ENCODE measurements at regions not wholly inside any gene's neighbourhood (a gene's known extent, or its start where the extent isn't known, plus 50 kb on each side); places are given as distances from the start of the nearest gene placed in this dataset.

GRCh38 chr2:120824246-120824645 is 88.6 kb downstream of the GLI2 start:
- WGBS, 3 donors: 76 to 99% (median 94%) methylated on average over 8 of the region's 8 CpGs
- H3K27ac ChIP-seq (ENCODE audit: low read depth, low read length): no peak overlapping the region

GRCh38 chr2:120825370-120826259 is 89.9 kb downstream of the GLI2 start:
- 48 to 60% (median 59%) methylated on average over 13 of the region's 13 CpGs for WGBS, 3 donors
- H3K27ac ChIP-seq (ENCODE audit: low read depth, low read length): no peak overlapping the region

GRCh38 chr2:120826260-120826648 is 90.6 kb downstream of the GLI2 start:
- no peak overlapping the region for H3K27ac ChIP-seq (ENCODE audit: low read depth, low read length)
- WGBS, 3 donors: 65 to 70% (median 68%) methylated on average over 10 of the region's 10 CpGs

- H3K27ac ChIP-seq (ENCODE audit: low read depth, low read length): no peak overlapping the region
- 84 to 88% (median 85%) methylated on average over 18 of the region's 18 CpGs for WGBS, 3 donors
Measured at GRCh38 chr2:120826716-120827410, 91.2 kb downstream of the GLI2 start.

- WGBS, 3 donors: 88 to 90% (median 89%) methylated on average over 10 of the region's 10 CpGs
- no peak overlapping the region for H3K27ac ChIP-seq (ENCODE audit: low read depth, low read length)
Measured at GRCh38 chr2:120828066-120828465, 92.4 kb downstream of the GLI2 start.

- no peak overlapping the region for H3K27ac ChIP-seq (ENCODE audit: low read depth, low read length)
- 88 to 91% (median 91%) methylated on average over 14 of the region's 14 CpGs for WGBS, 3 donors
Measured at GRCh38 chr2:120828829-120829632, 93.4 kb downstream of the GLI2 start.

GRCh38 chr2:120829633-120830025 is 94.0 kb downstream of the GLI2 start:
- H3K27ac ChIP-seq (ENCODE audit: low read depth, low read length): no peak overlapping the region
- WGBS, 3 donors: 87 to 95% (median 87%) methylated on average over 6 of the region's 6 CpGs

- no peak overlapping the region for H3K27ac ChIP-seq (ENCODE audit: low read depth, low read length)
- WGBS, 3 donors: 78 to 89% (median 89%) methylated on average over 10 to 11 of the region's 11 CpGs
Measured at GRCh38 chr2:120830096-120830830, 94.6 kb downstream of the GLI2 start.

GRCh38 chr2:120831086-120831485 is 95.4 kb downstream of the GLI2 start:
- H3K27ac ChIP-seq (ENCODE audit: low read depth, low read length): no peak overlapping the region
- WGBS, 3 donors: 76 to 84% (median 79%) methylated on average over 2 of the region's 2 CpGs

GRCh38 chr2:120831891-120832290 is 96.2 kb downstream of the GLI2 start:
- H3K27ac ChIP-seq (ENCODE audit: low read depth, low read length): no peak overlapping the region
- WGBS, 3 donors: 94 to 96% (median 95%) methylated on average over 6 of the region's 6 CpGs

- 89 to 94% (median 92%) methylated on average over 11 of the region's 11 CpGs for WGBS, 3 donors
- H3K27ac ChIP-seq (ENCODE audit: low read depth, low read length): no peak overlapping the region
Measured at GRCh38 chr2:120832296-120833070, 96.8 kb downstream of the GLI2 start.

GRCh38 chr2:120833127-120833675 is 97.5 kb downstream of the GLI2 start:
- WGBS, 3 donors: 89 to 98% (median 97%) methylated on average over 3 of the region's 3 CpGs
- no peak overlapping the region for H3K27ac ChIP-seq (ENCODE audit: low read depth, low read length)

- no peak overlapping the region for H3K27ac ChIP-seq (ENCODE audit: low read depth, low read length)
- 80 to 91% (median 88%) methylated on average over 3 of the region's 3 CpGs for WGBS, 3 donors
Measured at GRCh38 chr2:120834206-120834605, 98.5 kb downstream of the GLI2 start.

- no peak overlapping the region for H3K27ac ChIP-seq (ENCODE audit: low read depth, low read length)
- 86 to 91% (median 90%) methylated on average over 5 of the region's 5 CpGs for WGBS, 3 donors
Measured at GRCh38 chr2:120836281-120836680, 100.6 kb downstream of the GLI2 start.

- no peak overlapping the region for H3K27ac ChIP-seq (ENCODE audit: low read depth, low read length)
- WGBS, 3 donors: 88% methylated on average over 13 of the region's 13 CpGs
Measured at GRCh38 chr2:120840795-120841487, 105.3 kb downstream of the GLI2 start.

GRCh38 chr2:120842456-120843439 is 107.1 kb downstream of the GLI2 start:
- 84 to 89% (median 87%) methylated on average over 12 of the region's 12 CpGs for WGBS, 3 donors
- H3K27ac ChIP-seq (ENCODE audit: low read depth, low read length): no peak overlapping the region

Measured in adipose tissue (tissue), 3 donors.